ENCODE measurements at regions not wholly inside any gene's neighbourhood (a gene's known extent, or its start where the extent isn't known, plus 50 kb on each side); places are given as distances from the start of the nearest gene placed in this dataset.
A peak's percentile ranks its signal among the peaks of the same experiment; 100 is the strongest.

- CTCF ChIA-PET: no interaction called here
Observed at GRCh38 chr12:94798113-94798512, 147.8 kb upstream of the TMCC3 start.

GRCh38 chr12:94795520-94795919 is 145.2 kb upstream of the TMCC3 start:
- intact Hi-C loops (cut with micrococcal nuclease; ENCODE audit: unreplicated experiment): no loop called here
- ChIA-PET CTCF (no interaction called here), POLR2A (ENCODE audit: low non-redundant PET) (no interaction called here)
- TF ChIP-seq CTCF (conservative IDR thresholded peaks at IDR 0.05; ENCODE audit: low read depth, low read length): no peak
- TF ChIP-seq EZH2 (IDR thresholded peaks at IDR 0.05; ENCODE audit: borderline replicate concordance, low read depth, low read length, poor library complexity, severe bottlenecking): no peak
- no peaks in the 10 kb centered on the region for H3K36me3 ChIP-seq (ENCODE audit: insufficient read depth, low read length, poor library complexity, severe bottlenecking)
- no TSS peak for BruUV-seq (replicated peaks)
- H3K27me3 ChIP-seq (replicated peaks; ENCODE audit: insufficient read depth, low read depth, low read length, poor library complexity): no peaks in the 10 kb centered on the region
- no peak overlapping the region for H3K27ac ChIP-seq (ENCODE audit: low read depth, low read length, poor library complexity, severe bottlenecking)
- DNase-seq (ENCODE audit: low spot score): peak; percentile 17
- H3K4me1 ChIP-seq (ENCODE audit: insufficient read depth, low read length, poor library complexity, severe bottlenecking): no peaks in the 10 kb centered on the region
- H3K4me3 ChIP-seq (ENCODE audit: low read depth, low read length, poor library complexity, severe bottlenecking): no peak overlapping the region
- H3K9me3 ChIP-seq (ENCODE audit: low read depth, low read length, poor library complexity, severe bottlenecking): no peaks in the 10 kb centered on the region

More at GRCh38 chr12:94798113-94798512, 147.8 kb upstream of the TMCC3 start:
- Histone ChIP-seq H3K27ac (ENCODE audit: low read depth, low read length, poor library complexity, severe bottlenecking) (no peak overlapping the region), H3K4me3 (ENCODE audit: low read depth, low read length, poor library complexity, severe bottlenecking) (no peak overlapping the region), H3K4me1 (ENCODE audit: insufficient read depth, low read length, poor library complexity, severe bottlenecking) (no peaks in the 10 kb centered on the region), H3K36me3 (ENCODE audit: insufficient read depth, low read length, poor library complexity, severe bottlenecking) (no peaks in the 10 kb centered on the region), H3K9me3 (ENCODE audit: low read depth, low read length, poor library complexity, severe bottlenecking) (no peaks in the 10 kb centered on the region), H3K27me3 (replicated peaks; ENCODE audit: insufficient read depth, low read depth, low read length, poor library complexity) (no peaks in the 10 kb centered on the region)
- DNase-seq (ENCODE audit: low spot score): no peak
- intact Hi-C loops (cut with micrococcal nuclease; ENCODE audit: unreplicated experiment): no loop called here
- POLR2A ChIA-PET (ENCODE audit: low non-redundant PET): no interaction called here
- BruUV-seq (replicated peaks): no TSS peak
- TF ChIP-seq CTCF (conservative IDR thresholded peaks at IDR 0.05; ENCODE audit: low read depth, low read length): no peak
- TF ChIP-seq EZH2 (IDR thresholded peaks at IDR 0.05; ENCODE audit: borderline replicate concordance, low read depth, low read length, poor library complexity, severe bottlenecking): no peak

- no peak for DNase-seq (ENCODE audit: low spot score)
- intact Hi-C loops (cut with micrococcal nuclease; ENCODE audit: unreplicated experiment): no loop called here
- POLR2A ChIA-PET (ENCODE audit: low non-redundant PET): no interaction called here
- no peaks in the 10 kb centered on the region for H3K27me3 ChIP-seq (replicated peaks; ENCODE audit: insufficient read depth, low read depth, low read length, poor library complexity)
- H3K4me3 ChIP-seq (ENCODE audit: low read depth, low read length, poor library complexity, severe bottlenecking): no peak overlapping the region
- no peaks in the 10 kb centered on the region for H3K9me3 ChIP-seq (ENCODE audit: low read depth, low read length, poor library complexity, severe bottlenecking)
- CTCF ChIA-PET: no interaction called here
- TF ChIP-seq CTCF (conservative IDR thresholded peaks at IDR 0.05; ENCODE audit: low read depth, low read length) (no peak), EZH2 (IDR thresholded peaks at IDR 0.05; ENCODE audit: borderline replicate concordance, low read depth, low read length, poor library complexity, severe bottlenecking) (no peak)
- no TSS peak for BruUV-seq (replicated peaks)
- H3K27ac ChIP-seq (ENCODE audit: low read depth, low read length, poor library complexity, severe bottlenecking): no peak overlapping the region
- no peaks in the 10 kb centered on the region for H3K4me1 ChIP-seq (ENCODE audit: insufficient read depth, low read length, poor library complexity, severe bottlenecking)
- H3K36me3 ChIP-seq (ENCODE audit: insufficient read depth, low read length, poor library complexity, severe bottlenecking): no peaks in the 10 kb centered on the region
Observed at GRCh38 chr12:94795044-94795443, 144.7 kb upstream of the TMCC3 start.

Measured in A673 (cell line).